ENCODE measurements at regions not wholly inside any gene's neighbourhood (a gene's known extent, or its start where the extent isn't known, plus 50 kb on each side); places are given as distances from the start of the nearest gene placed in this dataset.
"Not testable (repeated sequence)": the region's sequence is repeated elsewhere in the genome, so short reads cannot be mapped to it uniquely, and the experiment has no call there.

DNA sequence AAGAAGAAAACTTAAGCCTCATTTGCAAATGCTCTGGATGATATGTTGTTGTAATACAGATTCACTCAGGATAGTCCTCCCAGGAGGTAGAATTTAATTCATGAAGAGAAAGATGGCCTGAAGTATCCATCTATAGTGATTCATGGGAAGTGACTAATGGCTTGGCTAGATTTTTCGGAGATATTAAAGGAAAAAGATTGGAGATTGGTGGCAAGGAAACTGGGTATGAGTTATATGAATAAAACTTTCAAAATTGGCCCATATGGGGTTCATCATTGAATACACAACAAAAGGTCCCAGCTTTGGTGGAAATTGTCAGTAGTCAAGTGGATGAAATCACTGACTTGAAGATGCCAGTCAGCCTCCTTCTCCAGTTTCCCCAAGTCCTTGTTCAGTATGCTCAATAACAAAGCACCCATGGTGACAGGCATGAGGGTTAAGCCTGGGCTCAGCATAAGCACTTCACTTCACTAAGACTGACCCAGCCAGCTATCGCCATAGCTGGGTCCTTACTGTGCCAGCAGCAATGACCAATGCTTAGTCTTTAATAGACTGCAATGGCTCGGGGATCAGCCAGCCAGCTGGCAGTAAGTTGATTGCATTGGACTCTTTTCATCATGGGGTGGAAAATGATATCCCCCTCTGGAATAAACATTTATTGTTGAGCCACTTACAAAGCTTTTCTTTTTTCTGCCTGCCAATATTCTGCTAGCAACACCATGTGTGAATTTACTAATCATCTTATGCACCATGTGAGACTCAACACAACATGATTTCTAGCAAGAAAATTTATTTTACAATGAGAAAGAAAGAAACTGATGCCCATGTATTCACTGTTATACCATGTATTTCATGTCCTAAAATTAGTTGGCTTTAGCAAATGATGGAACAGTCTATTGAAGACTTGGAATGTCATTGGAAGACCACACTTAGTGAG, 176.6 kb upstream of the TACR1 start:
- no peak overlapping the region for H2AK5ac ChIP-seq (ENCODE audit: low read depth, low read length)
- no peak overlapping the region for H3K4ac ChIP-seq (ENCODE audit: low read length)
- H3K27ac ChIP-seq (replicated peaks; ENCODE audit: low read length) = no peak overlapping the region
- peaks cover 5 to 7% of the 10 kb centered on the region in 2 donors for H3K4me1 ChIP-seq (ENCODE audit: control insufficient read depth in 2 of 2, insufficient read depth in 1 of 2, low read depth in 1 of 2, low read length in 2 of 2)
- H3K36me3 ChIP-seq (replicated peaks in 1 of 2; ENCODE audit: control insufficient read depth in 2 of 2, insufficient read depth in 2 of 2, low read length in 2 of 2) = no peaks in the 10 kb centered on the region
- no peaks in the 10 kb centered on the region for H3K79me1 ChIP-seq (ENCODE audit: low read depth, low read length)
- WGBS, 2 donors (ENCODE audit: extremely low coverage in 2 of 2, insufficient read length in 2 of 2, insufficient replicate concordance in 1 of 2) = 100% methylated on average over 1 of the region's 3 CpGs; no CpG with 5 or more reads in 1 of the 2 donors
- H3K27me3 ChIP-seq (ENCODE audit: control insufficient read depth in 3 of 3, insufficient read depth in 3 of 3, low read depth in 1 of 3, low read length in 3 of 3) = no peaks in the 10 kb centered on the region
- H3K9me3 ChIP-seq (replicated peaks in 1 of 2; ENCODE audit: control insufficient read depth in 2 of 2, insufficient read depth in 1 of 2, low read depth in 1 of 2, low read length in 2 of 2) = no peaks in the 10 kb centered on the region
- peak overlapping the region; percentile 11 for H3K18ac ChIP-seq (ENCODE audit: low read length)
- no peak overlapping the region for H2BK5ac ChIP-seq (ENCODE audit: low read length)
- no peak overlapping the region for H3K14ac ChIP-seq (ENCODE audit: low read length)
- peak overlapping the region in 1 of 2 donors; percentile 50 for H3K4me3 ChIP-seq (ENCODE audit: low read length in 2 of 2)
- H3K4me2 ChIP-seq (ENCODE audit: insufficient read depth, low read length, poor library complexity, severe bottlenecking) = no peak overlapping the region
- no peak overlapping the region for H4K91ac ChIP-seq (ENCODE audit: low read depth, low read length, poor library complexity)
- no peak overlapping the region for H4K8ac ChIP-seq (ENCODE audit: low read depth, low read length)
- no peak for DNase-seq (ENCODE audit: low spot score)
- no peak overlapping the region for H2BK120ac ChIP-seq (ENCODE audit: low read depth, low read length)
- no peak overlapping the region for H3K23ac ChIP-seq (ENCODE audit: low read depth, low read length, poor library complexity)
- no peak overlapping the region for H2BK12ac ChIP-seq (ENCODE audit: low read length)
- no peak overlapping the region for H2AFZ ChIP-seq (ENCODE audit: low read length)
- no peak overlapping the region for H2BK15ac ChIP-seq (ENCODE audit: low read length)
- no peak overlapping the region for H3K9ac ChIP-seq (ENCODE audit: low read depth, low read length, poor library complexity)

DNA sequence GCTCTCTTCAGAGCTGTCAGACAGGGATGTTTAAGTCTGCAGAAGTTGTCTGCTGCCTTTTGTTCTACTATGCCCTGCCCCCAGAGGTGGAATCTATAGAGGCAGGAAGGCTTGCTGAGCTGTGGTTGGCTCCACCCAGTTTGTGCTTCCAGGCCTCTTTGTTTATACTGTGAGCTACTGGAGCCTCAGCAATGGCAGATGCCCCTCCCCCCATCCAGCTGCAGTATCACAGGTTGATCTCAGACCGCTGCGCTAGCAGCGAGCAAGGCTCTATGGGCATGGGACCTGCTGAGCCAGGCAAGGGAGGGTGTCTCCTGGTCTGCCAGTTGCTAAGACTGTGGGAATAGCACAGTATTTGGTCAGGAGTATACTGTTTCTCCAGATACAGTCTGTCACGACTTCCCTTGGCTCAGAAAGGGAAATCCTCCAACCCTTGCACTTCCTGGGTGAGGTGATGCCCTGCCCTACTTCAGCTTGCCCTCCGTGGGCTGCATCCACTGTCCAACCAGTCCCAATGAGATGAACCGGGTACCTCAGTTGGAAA, 175.2 kb upstream of the TACR1 start:
- not testable (repeated sequence) for H2BK12ac ChIP-seq (ENCODE audit: low read length); H3K14ac ChIP-seq (ENCODE audit: low read length); H3K27me3 ChIP-seq (ENCODE audit: control insufficient read depth in 3 of 3, insufficient read depth in 3 of 3, low read depth in 1 of 3, low read length in 3 of 3); H3K4me3 ChIP-seq (ENCODE audit: low read length in 2 of 2); H2AK5ac ChIP-seq (ENCODE audit: low read depth, low read length); H4K91ac ChIP-seq (ENCODE audit: low read depth, low read length, poor library complexity); H3K79me1 ChIP-seq (ENCODE audit: low read depth, low read length); H4K8ac ChIP-seq (ENCODE audit: low read depth, low read length); H3K4ac ChIP-seq (ENCODE audit: low read length); H3K23ac ChIP-seq (ENCODE audit: low read depth, low read length, poor library complexity); H2BK120ac ChIP-seq (ENCODE audit: low read depth, low read length); H2BK15ac ChIP-seq (ENCODE audit: low read length); H2BK5ac ChIP-seq (ENCODE audit: low read length); H3K9ac ChIP-seq (ENCODE audit: low read depth, low read length, poor library complexity); H3K27ac ChIP-seq (replicated peaks; ENCODE audit: low read length); H3K36me3 ChIP-seq (replicated peaks in 1 of 2; ENCODE audit: control insufficient read depth in 2 of 2, insufficient read depth in 2 of 2, low read length in 2 of 2); H3K4me1 ChIP-seq (ENCODE audit: control insufficient read depth in 2 of 2, insufficient read depth in 1 of 2, low read depth in 1 of 2, low read length in 2 of 2); H3K9me3 ChIP-seq (replicated peaks in 1 of 2; ENCODE audit: control insufficient read depth in 2 of 2, insufficient read depth in 1 of 2, low read depth in 1 of 2, low read length in 2 of 2)
- Histone ChIP-seq H2AFZ (ENCODE audit: low read length) (peak overlapping the region; percentile 94), H3K18ac (ENCODE audit: low read length) (peak overlapping the region; percentile 58), H3K4me2 (ENCODE audit: insufficient read depth, low read length, poor library complexity, severe bottlenecking) (peak overlapping the region; percentile 18)
- no CpG with 5 or more reads among the region's 6 CpGs for whole genome bisulfite sequencing, 2 donors (ENCODE audit: extremely low coverage in 2 of 2, insufficient read length in 2 of 2, insufficient replicate concordance in 1 of 2)
- DNase-seq (ENCODE audit: low spot score) = peak; percentile 5

DNA sequence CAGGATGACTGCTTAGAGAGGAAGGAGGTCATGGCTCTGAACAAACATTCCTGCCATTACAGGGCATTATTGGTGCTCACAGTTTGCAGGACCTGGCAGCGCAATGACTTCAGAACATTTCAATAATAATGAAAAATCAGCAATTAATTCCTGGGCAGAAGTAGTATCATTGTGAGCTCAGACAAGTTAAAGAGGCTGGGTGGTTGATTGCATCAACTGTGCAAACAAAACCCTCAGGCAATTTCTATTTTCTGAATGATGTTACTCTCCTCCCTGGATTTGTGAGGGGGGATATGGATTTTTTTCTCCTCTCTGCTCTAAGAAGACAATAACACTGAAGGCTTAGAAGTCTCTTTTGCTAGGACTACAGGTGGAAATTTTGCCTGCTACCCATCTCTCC, 168.1 kb upstream of the TACR1 start:
- no CpG with 5 or more reads among the region's 1 CpG for WGBS, 2 donors (ENCODE audit: extremely low coverage in 2 of 2, insufficient read length in 2 of 2, insufficient replicate concordance in 1 of 2)
- Histone ChIP-seq H2AK5ac (ENCODE audit: low read depth, low read length) (no peak overlapping the region), H2BK120ac (ENCODE audit: low read depth, low read length) (no peak overlapping the region), H3K18ac (ENCODE audit: low read length) (no peak overlapping the region), H3K4ac (ENCODE audit: low read length) (no peak overlapping the region), H2BK12ac (ENCODE audit: low read length) (no peak overlapping the region), H3K4me2 (ENCODE audit: insufficient read depth, low read length, poor library complexity, severe bottlenecking) (no peak overlapping the region), H2BK5ac (ENCODE audit: low read length) (no peak overlapping the region), H3K79me1 (ENCODE audit: low read depth, low read length) (no peaks in the 10 kb centered on the region), H2BK15ac (ENCODE audit: low read length) (no peak overlapping the region), H4K8ac (ENCODE audit: low read depth, low read length) (no peak overlapping the region), H2AFZ (ENCODE audit: low read length) (no peak overlapping the region), H3K27ac (replicated peaks; ENCODE audit: low read length) (no peak overlapping the region), H3K9me3 (replicated peaks in 1 of 2; ENCODE audit: control insufficient read depth in 2 of 2, insufficient read depth in 1 of 2, low read depth in 1 of 2, low read length in 2 of 2) (no peaks in the 10 kb centered on the region), H3K4me1 (ENCODE audit: control insufficient read depth in 2 of 2, insufficient read depth in 1 of 2, low read depth in 1 of 2, low read length in 2 of 2) (no peaks in the 10 kb centered on the region), H3K14ac (ENCODE audit: low read length) (no peak overlapping the region), H3K9ac (ENCODE audit: low read depth, low read length, poor library complexity) (no peak overlapping the region), H3K4me3 (ENCODE audit: low read length in 2 of 2) (no peak overlapping the region), H3K27me3 (ENCODE audit: control insufficient read depth in 3 of 3, insufficient read depth in 3 of 3, low read depth in 1 of 3, low read length in 3 of 3) (no peaks in the 10 kb centered on the region), H4K91ac (ENCODE audit: low read depth, low read length, poor library complexity) (no peak overlapping the region), H3K36me3 (replicated peaks in 1 of 2; ENCODE audit: control insufficient read depth in 2 of 2, insufficient read depth in 2 of 2, low read length in 2 of 2) (no peaks in the 10 kb centered on the region), H3K23ac (ENCODE audit: low read depth, low read length, poor library complexity) (no peak overlapping the region)
- DNase-seq (ENCODE audit: low spot score) = no peak

DNA sequence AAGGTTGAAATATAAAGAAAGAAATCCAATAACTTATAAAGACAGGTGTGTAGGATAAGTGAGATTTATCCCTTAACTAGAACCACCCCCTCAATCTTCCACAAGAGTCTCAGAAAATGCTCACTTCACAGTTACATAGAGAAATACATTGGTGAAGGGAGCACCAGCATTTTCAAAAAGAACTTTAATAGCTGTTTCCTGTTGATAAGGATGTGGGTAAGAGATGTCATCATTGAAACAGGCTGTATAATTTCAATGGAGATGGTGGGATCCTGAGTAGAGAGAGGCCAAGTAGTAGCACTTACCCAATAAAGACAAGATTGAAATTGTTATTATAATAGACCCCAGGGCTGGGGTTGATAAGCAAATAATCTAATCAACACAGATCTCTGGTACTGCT, 162.2 kb upstream of the TACR1 start:
- H3K4me1 ChIP-seq (ENCODE audit: control insufficient read depth in 2 of 2, insufficient read depth in 1 of 2, low read depth in 1 of 2, low read length in 2 of 2) = no peaks in the 10 kb centered on the region
- H3K18ac ChIP-seq (ENCODE audit: low read length) = no peak overlapping the region
- H3K9me3 ChIP-seq (replicated peaks in 1 of 2; ENCODE audit: control insufficient read depth in 2 of 2, insufficient read depth in 1 of 2, low read depth in 1 of 2, low read length in 2 of 2) = no peaks in the 10 kb centered on the region
- H2AK5ac ChIP-seq (ENCODE audit: low read depth, low read length) = no peak overlapping the region
- no peak overlapping the region for H3K14ac ChIP-seq (ENCODE audit: low read length)
- no peak overlapping the region for H3K23ac ChIP-seq (ENCODE audit: low read depth, low read length, poor library complexity)
- no peak overlapping the region for H2AFZ ChIP-seq (ENCODE audit: low read length)
- H3K4ac ChIP-seq (ENCODE audit: low read length) = no peak overlapping the region
- H3K27ac ChIP-seq (replicated peaks; ENCODE audit: low read length) = no peak overlapping the region
- H2BK120ac ChIP-seq (ENCODE audit: low read depth, low read length) = no peak overlapping the region
- H4K91ac ChIP-seq (ENCODE audit: low read depth, low read length, poor library complexity) = no peak overlapping the region
- H3K4me2 ChIP-seq (ENCODE audit: insufficient read depth, low read length, poor library complexity, severe bottlenecking) = no peak overlapping the region
- no peaks in the 10 kb centered on the region for H3K79me1 ChIP-seq (ENCODE audit: low read depth, low read length)
- DNase-seq (ENCODE audit: low spot score) = no peak
- no peaks in the 10 kb centered on the region for H3K27me3 ChIP-seq (ENCODE audit: control insufficient read depth in 3 of 3, insufficient read depth in 3 of 3, low read depth in 1 of 3, low read length in 3 of 3)
- H2BK12ac ChIP-seq (ENCODE audit: low read length) = no peak overlapping the region
- no peak overlapping the region for H4K8ac ChIP-seq (ENCODE audit: low read depth, low read length)
- H3K4me3 ChIP-seq (ENCODE audit: low read length in 2 of 2) = no peak overlapping the region
- no peak overlapping the region for H2BK15ac ChIP-seq (ENCODE audit: low read length)
- H3K36me3 ChIP-seq (replicated peaks in 1 of 2; ENCODE audit: control insufficient read depth in 2 of 2, insufficient read depth in 2 of 2, low read length in 2 of 2) = no peaks in the 10 kb centered on the region
- H2BK5ac ChIP-seq (ENCODE audit: low read length) = no peak overlapping the region
- H3K9ac ChIP-seq (ENCODE audit: low read depth, low read length, poor library complexity) = no peak overlapping the region
